ENCODE measurements at regions not wholly inside any gene's neighbourhood (a gene's known extent, or its start where the extent isn't known, plus 50 kb on each side); places are given as distances from the start of the nearest gene placed in this dataset.

DNA sequence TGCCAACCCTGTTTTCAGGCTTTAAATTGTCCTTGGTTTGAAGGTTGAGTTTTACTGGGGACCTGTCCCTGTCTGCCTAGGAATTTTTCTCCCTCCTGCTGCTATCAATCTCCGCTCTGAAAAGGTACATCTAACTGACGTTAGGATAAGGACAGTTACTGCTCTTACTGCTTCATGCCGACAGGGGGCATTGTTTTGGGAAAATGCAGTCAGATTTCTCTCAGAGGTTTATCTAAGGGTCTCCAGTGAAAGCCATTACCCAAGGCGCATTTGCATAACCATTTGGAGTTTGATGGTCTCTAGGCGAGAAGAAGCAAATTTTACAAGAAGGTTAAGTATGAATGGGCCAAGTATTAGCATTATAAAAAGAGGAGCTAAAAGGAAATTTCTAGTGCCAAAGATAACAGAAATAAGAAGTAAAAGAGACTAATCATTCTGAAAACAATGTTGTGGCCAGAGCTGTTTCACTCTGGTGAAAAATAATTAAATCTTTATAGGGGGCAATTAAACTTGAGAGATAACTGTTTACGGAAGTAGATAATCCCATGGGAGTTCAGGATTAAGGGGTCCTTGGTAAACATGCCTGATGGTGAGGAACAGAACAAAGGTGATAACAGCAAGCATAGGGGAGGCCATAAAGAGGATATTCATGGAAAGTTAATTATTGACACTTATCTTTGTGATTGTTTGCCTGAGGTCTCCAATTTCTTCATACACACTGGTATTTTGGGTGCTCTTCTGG, 605.0 kb downstream of the MTRR start:
- TF ChIP-seq POLR2A (IDR thresholded peaks at IDR 0.05; ENCODE audit: low read depth, low read length) (no peak), TAF1 (IDR thresholded peaks at IDR 0.05; ENCODE audit: borderline replicate concordance, low read depth, low read length) (no peak), POLR2AphosphoS5 (IDR thresholded peaks at IDR 0.05; ENCODE audit: low read depth, low read length) (no peak)
